DMS 273 treated with DMSO at 0.1 percent for 48 hours (cell line): ENCODE measurements at regions not wholly inside any gene's neighbourhood (a gene's known extent, or its start where the extent isn't known, plus 50 kb on each side); places are given as distances from the start of the nearest gene placed in this dataset.
"Not testable (repeated sequence)": the region's sequence is repeated elsewhere in the genome, so short reads cannot be mapped to it uniquely, and the experiment has no call there.

ENCODE experiments used
- DNase-seq: peaks from one replicate; lab custom pipeline; 2025; lab: John Stamatoyannopoulos, UW

GRCh38 chr7:109751241-109751640, 1181.6 kb downstream of the DNAJB9 start:
- DNase-seq: no peak

GRCh38 chr7:109752068-109752467, 1182.4 kb downstream of the DNAJB9 start:
- DNase-seq: no peak

- DNase-seq: no peak
These were observed 1188.0 kb downstream of the DNAJB9 start for GRCh38 chr7:109757713-109758112.

GRCh38 chr7:109763611-109764010, 1193.9 kb downstream of the DNAJB9 start:
- DNase-seq: peak; percentile 35

GRCh38 chr7:109772161-109772560, 1202.5 kb downstream of the DNAJB9 start:
- no peak for DNase-seq

GRCh38 chr7:109782806-109783205, 1213.1 kb downstream of the DNAJB9 start:
- no peak for DNase-seq

- no peak for DNase-seq
These were observed 1236.9 kb downstream of the DNAJB9 start for GRCh38 chr7:109806548-109806947.

GRCh38 chr7:109821156-109821555, 1251.5 kb downstream of the DNAJB9 start:
- DNase-seq: no peak

- DNase-seq: no peak
These were observed 1256.1 kb upstream of the LRRN3 start for GRCh38 chr7:109834851-109835250.

- DNase-seq: no peak
These were observed 1255.3 kb upstream of the LRRN3 start for GRCh38 chr7:109835577-109835976.

GRCh38 chr7:109836016-109836415, 1254.9 kb upstream of the LRRN3 start:
- DNase-seq: no peak

GRCh38 chr7:109842386-109842785, 1248.5 kb upstream of the LRRN3 start:
- DNase-seq: no peak

- peak; percentile 37 for DNase-seq
These were observed 1246.6 kb upstream of the LRRN3 start for GRCh38 chr7:109844362-109844761.

- peak; percentile 92 for DNase-seq
These were observed 1226.7 kb upstream of the LRRN3 start for GRCh38 chr7:109864230-109864629.

GRCh38 chr7:109868215-109868860, 1222.6 kb upstream of the LRRN3 start:
- no peak for DNase-seq

- peak; percentile 89 for DNase-seq
These were observed 1217.6 kb upstream of the LRRN3 start for GRCh38 chr7:109873296-109873695.

GRCh38 chr7:109879287-109879828, 1211.6 kb upstream of the LRRN3 start:
- DNase-seq: no peak

- no peak for DNase-seq
These were observed 1200.3 kb upstream of the LRRN3 start for GRCh38 chr7:109890622-109891021.

- DNase-seq: no peak
These were observed 1197.7 kb upstream of the LRRN3 start for GRCh38 chr7:109893231-109893630.

GRCh38 chr7:109895536-109895935, 1195.4 kb upstream of the LRRN3 start:
- DNase-seq: no peak

- no peak for DNase-seq
These were observed 1189.0 kb upstream of the LRRN3 start for GRCh38 chr7:109901926-109902325.

- DNase-seq: not testable (repeated sequence)
These were observed 1185.4 kb upstream of the LRRN3 start for GRCh38 chr7:109905368-109906065.

GRCh38 chr7:109915670-109916069, 1175.3 kb upstream of the LRRN3 start:
- no peak for DNase-seq
